ENCODE measurements at regions not wholly inside any gene's neighbourhood (a gene's known extent, or its start where the extent isn't known, plus 50 kb on each side); places are given as distances from the start of the nearest gene placed in this dataset.

- TF ChIP-seq ZNF280D (tag by site-specific recombination; IDR thresholded peaks at IDR 0.05) (no peak), ZNF610 (tag by site-specific recombination; IDR thresholded peaks at IDR 0.05; ENCODE audit: borderline replicate concordance) (no peak), ZNF548 (tag by site-specific recombination; IDR thresholded peaks at IDR 0.05) (no peak)
These were observed 553.3 kb downstream of the TLL1 start (continued) for GRCh38 chr4:166426300-166426863.

- POLR2A ChIA-PET, result no interaction called here
- CTCF ChIA-PET, result no interaction called here
- no peaks in the 10 kb centered on the region for H3K9me3 ChIP-seq (ENCODE audit: control insufficient read depth, insufficient read depth, low read depth, low read length)
- no peaks in the 10 kb centered on the region for H3K4me1 ChIP-seq (ENCODE audit: control insufficient read depth, insufficient read depth, low read length)
- no peak overlapping the region for H3K27ac ChIP-seq (ENCODE audit: extremely low read depth, low read depth, low read length)
- TF ChIP-seq ZSCAN18 (tag by site-specific recombination; IDR thresholded peaks at IDR 0.05) (no peak), RBAK (tag by site-specific recombination; IDR thresholded peaks at IDR 0.05) (no peak), PBX3 (CRISPR knock-in tag; IDR thresholded peaks at IDR 0.05) (no peak), ZNF223 (tag by site-specific recombination; IDR thresholded peaks at IDR 0.05) (no peak), ZIC2 (tag by site-specific recombination; IDR thresholded peaks at IDR 0.05) (no peak), ZEB2 (tag by site-specific recombination; IDR thresholded peaks at IDR 0.05) (no peak)
- H3K36me3 ChIP-seq (ENCODE audit: control insufficient read depth in 2 of 2, insufficient read depth in 1 of 2, low read length in 2 of 2), result no peaks in the 10 kb centered on the region
- H3K4me3 ChIP-seq (ENCODE audit: low read depth, low read length), result no peak overlapping the region
These were observed 559.1 kb downstream of the TLL1 start for GRCh38 chr4:166432125-166432524.

GRCh38 chr4:166432842-166433241 lies 559.8 kb downstream of the TLL1 start:
- Histone ChIP-seq H3K4me3 (ENCODE audit: low read depth, low read length) (no peak overlapping the region), H3K36me3 (ENCODE audit: control insufficient read depth in 2 of 2, insufficient read depth in 1 of 2, low read length in 2 of 2) (no peaks in the 10 kb centered on the region), H3K4me1 (ENCODE audit: control insufficient read depth, insufficient read depth, low read length) (no peaks in the 10 kb centered on the region), H3K27ac (ENCODE audit: extremely low read depth, low read depth, low read length) (no peak overlapping the region), H3K9me3 (ENCODE audit: control insufficient read depth, insufficient read depth, low read depth, low read length) (no peaks in the 10 kb centered on the region)
- ChIA-PET CTCF (no interaction called here), POLR2A (no interaction called here)
- TF ChIP-seq ZNF513 (tag by site-specific recombination; IDR thresholded peaks at IDR 0.05), result no peak
- no peak for TF ChIP-seq ZSCAN30 (tag by site-specific recombination; IDR thresholded peaks at IDR 0.05)
- no peak for TF ChIP-seq ZNF362 (tag by site-specific recombination; IDR thresholded peaks at IDR 0.05)
- TF ChIP-seq ZNF600 (tag by site-specific recombination; IDR thresholded peaks at IDR 0.05), result no peak
- TF ChIP-seq ZBTB21 (tag by site-specific recombination; IDR thresholded peaks at IDR 0.05), result no peak
- no peak for TF ChIP-seq ZNF560 (tag by site-specific recombination; IDR thresholded peaks at IDR 0.05; ENCODE audit: borderline replicate concordance)
- no peak for TF ChIP-seq AEBP2 (tag by site-specific recombination; IDR thresholded peaks at IDR 0.05; ENCODE audit: borderline replicate concordance)
- TF ChIP-seq ZNF585B (tag by site-specific recombination; IDR thresholded peaks at IDR 0.05), result no peak
- TF ChIP-seq GFI1B (tag by site-specific recombination; IDR thresholded peaks at IDR 0.05), result no peak
- no peak for TF ChIP-seq BCL6B (tag by site-specific recombination; IDR thresholded peaks at IDR 0.05)
- TF ChIP-seq ZNF354C (tag by site-specific recombination; IDR thresholded peaks at IDR 0.05; ENCODE audit: borderline replicate concordance, low read depth), result no peak
- TF ChIP-seq ZBTB1 (tag by site-specific recombination; IDR thresholded peaks at IDR 0.05), result no peak
- no peak for TF ChIP-seq ZNF654 (tag by site-specific recombination; IDR thresholded peaks at IDR 0.05; ENCODE audit: low read depth)
